ENCODE measurements at regions not wholly inside any gene's neighbourhood (a gene's known extent, or its start where the extent isn't known, plus 50 kb on each side); places are given as distances from the start of the nearest gene placed in this dataset.

GRCh38 chr11:10373340-10373739, 68.5 kb downstream of the ADM start:
- TF ChIP-seq CTCF (IDR thresholded peaks at IDR 0.05; ENCODE audit: insufficient read depth, low read depth, low read length), result no peak
- no peak overlapping the region for H3K4me3 ChIP-seq (ENCODE audit: low read depth, low read length)
- DNase-seq (ENCODE audit: low read depth), result peak; percentile 73

- no peak for DNase-seq (ENCODE audit: low read depth)
- no peak overlapping the region for H3K4me3 ChIP-seq (ENCODE audit: low read depth, low read length)
- no peak for TF ChIP-seq CTCF (IDR thresholded peaks at IDR 0.05; ENCODE audit: insufficient read depth, low read depth, low read length)
Observed at GRCh38 chr11:10373929-10374328, 69.1 kb downstream of the ADM start.

GRCh38 chr11:10374386-10374785, 69.5 kb downstream of the ADM start:
- no peak for DNase-seq (ENCODE audit: low read depth)
- TF ChIP-seq CTCF (IDR thresholded peaks at IDR 0.05; ENCODE audit: insufficient read depth, low read depth, low read length), result no peak
- H3K4me3 ChIP-seq (ENCODE audit: low read depth, low read length), result no peak overlapping the region

GRCh38 chr11:10375280-10375971, 70.6 kb downstream of the ADM start:
- H3K4me3 ChIP-seq (ENCODE audit: low read depth, low read length), result no peak overlapping the region
- DNase-seq (ENCODE audit: low read depth), result peak; percentile 55
- TF ChIP-seq CTCF (IDR thresholded peaks at IDR 0.05; ENCODE audit: insufficient read depth, low read depth, low read length), result no peak

- H3K4me3 ChIP-seq (ENCODE audit: low read depth, low read length), result no peak overlapping the region
- DNase-seq (ENCODE audit: low read depth), result no peak
- no peak for TF ChIP-seq CTCF (IDR thresholded peaks at IDR 0.05; ENCODE audit: insufficient read depth, low read depth, low read length)
Observed at GRCh38 chr11:10376061-10376460, 71.2 kb downstream of the ADM start.

- no peak for TF ChIP-seq CTCF (IDR thresholded peaks at IDR 0.05; ENCODE audit: insufficient read depth, low read depth, low read length)
- DNase-seq (ENCODE audit: low read depth), result no peak
- H3K4me3 ChIP-seq (ENCODE audit: low read depth, low read length), result no peak overlapping the region
Observed at GRCh38 chr11:10377183-10377582, 72.3 kb downstream of the ADM start.

GRCh38 chr11:10378362-10378761, 73.5 kb downstream of the ADM start:
- no peak for TF ChIP-seq CTCF (IDR thresholded peaks at IDR 0.05; ENCODE audit: insufficient read depth, low read depth, low read length)
- H3K4me3 ChIP-seq (ENCODE audit: low read depth, low read length), result no peak overlapping the region
- DNase-seq (ENCODE audit: low read depth), result no peak

Data from fibroblast of villous mesenchyme (primary cell).